Left hindlimb (tissue), 1 donor: ENCODE measurements at regions not wholly inside any gene's neighbourhood (a gene's known extent, or its start where the extent isn't known, plus 50 kb on each side); places are given as distances from the start of the nearest gene placed in this dataset.
"Not testable (repeated sequence)": the region's sequence is repeated elsewhere in the genome, so short reads cannot be mapped to it uniquely, and the experiment has no call there.

Experiments used
- DNase-seq: peaks from one replicate; pipeline ENCODE4 v3.0.0-alpha.2; 2018

DNA sequence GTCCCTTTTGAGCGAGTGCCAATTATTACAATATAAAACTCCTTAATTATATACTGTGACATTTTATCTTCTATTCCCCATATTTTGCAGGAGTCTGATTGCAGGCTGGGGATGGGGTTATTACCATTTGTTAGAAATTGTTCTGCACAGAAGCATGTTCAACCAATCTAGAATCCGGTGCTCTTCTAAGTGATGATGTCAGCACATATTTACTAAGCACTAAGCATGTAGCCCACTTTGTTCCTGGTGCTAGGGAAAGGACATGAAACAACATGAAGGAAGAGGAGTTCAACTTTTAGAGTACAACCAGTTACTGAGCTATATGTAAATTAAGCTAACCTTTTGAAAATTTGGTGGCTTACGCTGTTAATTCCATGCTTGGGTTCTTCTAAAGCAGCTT, 52.8 kb upstream of the IL1RAPL2 start:
- no peak for DNase-seq

DNA sequence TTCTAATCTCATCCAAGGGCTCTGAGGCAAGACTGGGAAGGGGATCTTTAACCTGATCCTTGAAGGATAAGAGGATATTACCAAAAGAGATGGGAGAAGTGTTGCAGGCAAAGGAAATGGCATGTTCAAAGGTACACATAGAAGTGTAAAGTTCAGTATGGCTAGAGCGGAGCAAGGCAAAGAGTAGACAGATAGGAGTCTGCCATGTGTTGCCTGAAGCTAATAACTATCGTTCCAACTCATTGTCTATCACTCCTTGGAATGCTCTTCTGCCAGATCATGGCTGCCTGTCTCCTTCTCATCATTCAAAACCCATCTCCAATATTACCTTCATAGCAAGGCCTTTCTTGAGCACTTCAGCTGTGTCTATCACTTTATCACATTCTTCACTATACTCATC, 55.2 kb upstream of the IL1RAPL2 start:
- DNase-seq: no peak

DNA sequence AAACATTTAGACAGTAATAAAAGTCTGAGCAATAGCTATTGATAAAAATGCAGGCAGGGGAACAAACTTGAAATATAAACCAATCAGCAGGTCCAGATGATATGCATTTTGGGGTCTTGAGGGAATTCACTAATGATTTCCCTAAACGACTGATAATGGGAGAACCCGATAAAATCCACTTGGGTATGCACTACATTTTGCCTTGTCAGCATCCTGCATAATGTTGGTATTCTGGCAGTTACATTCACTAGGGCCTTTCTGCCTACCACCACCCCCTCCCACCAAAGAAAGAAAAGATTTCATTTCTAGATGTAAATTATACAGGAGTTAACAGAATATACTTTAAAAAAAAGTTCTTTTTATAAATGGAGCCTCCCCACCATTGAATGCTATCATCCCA, 63.5 kb upstream of the IL1RAPL2 start:
- DNase-seq: no peak

DNA sequence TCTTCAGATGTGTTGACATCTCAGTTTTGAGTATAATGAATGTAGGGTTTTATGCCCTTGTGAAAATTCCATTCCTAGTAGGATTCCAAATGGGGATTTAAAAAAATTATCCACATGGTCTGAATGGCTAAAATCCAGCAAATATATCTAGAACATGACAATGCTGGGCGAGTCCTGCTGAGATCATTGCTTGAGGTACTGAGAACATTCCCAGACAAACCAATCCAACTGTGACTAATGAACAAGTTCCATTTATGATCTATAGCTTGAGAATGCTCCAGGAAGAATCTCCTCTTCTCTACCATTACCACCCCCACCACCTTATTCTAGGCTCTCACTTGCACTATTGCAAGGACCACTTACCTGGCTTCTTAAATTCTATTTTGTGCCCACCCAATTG, 77.2 kb upstream of the IL1RAPL2 start:
- no peak for DNase-seq

DNA sequence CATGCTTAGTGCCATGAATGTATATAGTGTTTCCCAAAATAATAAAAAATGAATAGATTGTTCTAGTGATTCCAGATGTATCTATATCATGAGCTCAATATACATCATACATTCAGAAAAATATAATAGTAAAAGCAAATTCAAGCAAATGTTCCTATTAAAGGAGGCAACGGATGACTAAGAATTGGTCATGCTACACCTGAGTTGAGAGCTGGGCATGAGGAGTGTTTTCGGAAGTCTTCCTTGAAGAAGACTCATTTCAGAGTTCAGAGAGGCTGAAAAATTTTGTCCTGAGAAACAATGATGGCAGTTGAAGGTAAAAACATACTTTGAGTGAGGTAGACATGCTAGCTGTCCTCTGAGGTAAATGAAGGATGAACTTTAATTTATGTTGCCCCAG, 79.3 kb upstream of the IL1RAPL2 start:
- no peak for DNase-seq

DNA sequence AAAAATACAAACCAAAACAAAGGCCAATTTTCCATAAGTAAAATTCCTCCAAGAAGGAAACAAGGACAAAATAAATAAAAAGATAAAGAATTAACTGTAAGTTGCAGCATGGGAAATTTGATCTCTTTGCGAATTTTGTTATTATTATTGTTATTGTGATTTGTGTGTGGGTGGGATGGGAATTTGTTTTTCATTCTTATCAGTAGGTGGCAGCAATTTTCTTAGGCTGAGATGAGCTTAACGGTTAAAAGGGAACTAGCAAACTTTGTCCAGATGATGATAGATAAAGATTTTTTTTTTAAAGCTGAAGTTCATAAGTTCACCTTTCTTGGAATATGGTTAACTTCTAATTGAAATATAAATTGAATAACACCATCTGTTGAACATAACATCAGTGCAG, 83.2 kb upstream of the IL1RAPL2 start:
- DNase-seq: no peak

DNA sequence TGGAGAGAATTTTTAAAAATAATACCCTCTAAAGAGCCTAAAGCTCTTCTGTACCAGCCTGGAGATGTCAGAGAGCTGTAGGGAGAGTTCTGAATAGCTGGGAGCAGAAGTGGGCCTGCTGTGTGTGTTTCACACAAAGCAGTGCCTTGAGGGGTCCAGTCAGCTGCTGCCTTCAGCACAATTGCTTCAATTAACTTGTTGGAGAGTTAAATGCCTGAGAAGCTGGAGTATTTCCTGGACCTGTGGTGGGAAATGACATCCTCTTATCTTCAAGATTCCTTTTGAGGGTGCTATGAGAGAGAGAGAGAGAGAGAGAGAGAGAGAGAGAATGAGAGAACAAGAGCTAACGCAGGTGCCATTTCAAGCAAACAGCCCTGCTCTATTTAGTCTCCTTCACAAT, 96.2 kb upstream of the IL1RAPL2 start:
- no peak for DNase-seq

DNA sequence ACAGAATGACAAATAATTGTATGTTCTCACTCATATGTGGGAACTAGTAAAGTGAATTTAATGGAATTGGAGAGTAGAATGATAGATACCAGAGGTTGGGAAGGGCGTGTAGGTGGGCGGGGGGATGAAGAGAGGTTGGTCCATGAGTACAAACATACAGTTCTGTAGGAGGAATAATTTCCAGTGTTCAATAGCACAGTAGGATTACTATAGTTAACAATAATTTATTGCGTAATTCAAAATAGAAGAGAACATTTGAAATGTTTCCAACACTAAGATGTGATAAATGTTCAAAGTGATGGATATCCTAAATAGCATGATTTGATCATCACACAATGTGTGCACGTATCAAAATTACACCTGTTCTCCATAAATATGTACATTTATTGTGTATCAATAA, 106.2 kb upstream of the IL1RAPL2 start:
- DNase-seq: no peak

DNA sequence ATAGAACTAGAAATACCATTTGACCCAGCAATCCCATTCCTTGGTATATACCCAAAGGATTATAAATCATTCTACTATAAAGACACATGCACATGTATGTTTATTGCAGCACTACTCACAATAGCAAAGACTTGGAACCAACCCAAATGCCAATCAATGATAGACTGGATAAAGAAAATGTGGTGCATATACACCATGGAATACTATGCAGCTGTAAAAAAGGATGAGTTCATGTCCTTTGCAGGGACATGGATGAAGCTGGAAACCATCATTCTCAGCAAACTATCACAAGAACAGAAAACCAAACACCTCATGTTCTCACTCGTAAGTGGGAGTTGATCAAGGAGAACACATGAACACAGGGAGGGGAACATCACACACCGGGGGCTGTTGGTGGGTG, 108.9 kb upstream of the IL1RAPL2 start:
- DNase-seq: not testable (repeated sequence)

DNA sequence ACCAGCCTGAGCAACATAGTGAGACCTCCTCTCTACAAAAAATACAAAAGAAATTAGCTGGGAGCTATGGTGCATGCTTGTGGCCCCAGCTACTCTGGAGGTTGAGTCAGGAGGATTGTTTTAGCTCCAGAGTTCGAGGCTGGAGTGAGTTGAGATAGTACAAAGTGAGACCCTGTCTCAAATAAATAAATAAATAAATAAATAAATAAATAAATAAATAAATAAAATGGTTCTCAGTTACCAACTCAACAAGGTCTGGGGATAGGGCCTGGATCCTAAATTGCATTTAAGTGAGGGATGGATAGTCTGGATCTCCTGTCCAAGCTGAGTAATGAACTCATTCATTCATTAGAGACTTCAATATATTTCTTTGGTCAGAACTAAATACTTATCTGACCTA, 115.7 kb upstream of the IL1RAPL2 start:
- no peak for DNase-seq

DNA sequence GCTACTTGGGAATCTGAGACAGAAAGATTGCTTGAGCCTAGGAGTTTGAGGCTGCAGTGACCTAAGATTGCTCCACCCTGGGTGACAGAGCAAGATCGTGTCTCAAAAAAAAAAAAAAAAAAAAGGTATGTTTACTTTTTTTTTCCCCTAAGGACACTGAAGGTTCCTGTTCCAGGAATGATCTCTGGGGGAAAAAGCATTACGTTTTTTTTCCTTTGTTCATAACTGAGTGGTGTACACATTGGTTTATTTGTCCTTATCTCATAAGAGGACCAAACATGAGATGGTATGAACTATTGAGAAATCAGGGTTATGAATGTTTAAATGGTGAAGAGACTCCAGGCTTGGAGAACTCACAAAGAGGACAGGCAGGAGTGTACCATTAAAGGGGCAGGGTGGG, 120.4 kb upstream of the IL1RAPL2 start:
- DNase-seq: no peak

DNA sequence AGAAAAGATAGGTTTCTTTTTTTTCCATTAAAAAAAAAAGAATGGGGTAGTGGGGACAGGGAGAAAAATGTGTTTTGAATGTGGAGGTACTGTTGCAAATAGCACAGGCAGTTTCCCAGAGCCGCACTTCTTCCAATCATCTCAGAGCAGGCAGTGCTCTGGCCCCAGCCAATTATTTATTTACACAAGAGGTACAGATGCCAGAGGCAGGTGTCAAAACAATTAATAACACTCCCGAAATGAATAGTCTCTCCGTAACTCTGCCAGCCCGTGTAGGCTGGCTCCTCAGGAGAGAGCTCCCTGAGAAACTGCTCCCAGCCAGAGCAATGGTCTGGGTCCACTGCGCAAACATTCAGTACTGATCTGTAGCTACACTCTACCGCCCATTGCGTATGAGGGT, 130.8 kb upstream of the IL1RAPL2 start:
- no peak for DNase-seq

DNA sequence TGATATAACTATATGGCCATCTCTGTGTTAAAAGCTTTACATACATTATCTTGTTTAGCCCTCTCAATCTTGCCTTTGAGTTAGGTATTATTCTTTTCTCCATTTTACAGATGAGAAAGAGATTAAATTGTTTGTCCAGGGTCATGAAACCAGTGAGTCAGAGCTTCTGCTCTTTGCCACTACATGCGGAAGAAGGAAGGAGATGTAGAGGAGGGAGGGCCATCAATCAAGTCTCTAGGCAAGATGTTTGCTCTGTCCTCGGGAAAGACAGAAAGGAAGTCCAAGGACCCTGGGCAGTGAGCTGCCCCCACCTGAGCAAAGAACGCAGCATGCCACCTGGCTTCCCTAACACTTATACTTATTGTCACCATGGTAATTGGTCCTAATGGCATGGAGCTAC, 133.7 kb upstream of the IL1RAPL2 start:
- no peak for DNase-seq

DNA sequence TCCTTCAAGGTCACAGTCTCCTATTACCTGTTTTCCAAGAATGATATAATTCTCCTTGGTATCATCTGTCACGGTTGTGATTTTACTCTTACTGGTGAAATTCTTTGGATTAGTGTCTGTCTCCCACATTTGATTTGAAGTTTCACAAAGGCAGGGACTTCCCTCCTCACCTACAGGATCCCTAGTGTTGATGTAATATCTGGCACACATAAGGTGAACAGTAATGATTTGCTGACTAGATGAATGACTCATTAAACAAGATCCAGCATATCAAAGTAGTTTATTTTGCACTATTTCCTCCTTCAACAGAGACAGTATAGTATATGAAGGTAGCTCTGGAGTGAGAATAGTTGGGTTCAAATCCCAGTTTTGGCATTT, 135.3 kb upstream of the IL1RAPL2 start:
- no peak for DNase-seq

DNA sequence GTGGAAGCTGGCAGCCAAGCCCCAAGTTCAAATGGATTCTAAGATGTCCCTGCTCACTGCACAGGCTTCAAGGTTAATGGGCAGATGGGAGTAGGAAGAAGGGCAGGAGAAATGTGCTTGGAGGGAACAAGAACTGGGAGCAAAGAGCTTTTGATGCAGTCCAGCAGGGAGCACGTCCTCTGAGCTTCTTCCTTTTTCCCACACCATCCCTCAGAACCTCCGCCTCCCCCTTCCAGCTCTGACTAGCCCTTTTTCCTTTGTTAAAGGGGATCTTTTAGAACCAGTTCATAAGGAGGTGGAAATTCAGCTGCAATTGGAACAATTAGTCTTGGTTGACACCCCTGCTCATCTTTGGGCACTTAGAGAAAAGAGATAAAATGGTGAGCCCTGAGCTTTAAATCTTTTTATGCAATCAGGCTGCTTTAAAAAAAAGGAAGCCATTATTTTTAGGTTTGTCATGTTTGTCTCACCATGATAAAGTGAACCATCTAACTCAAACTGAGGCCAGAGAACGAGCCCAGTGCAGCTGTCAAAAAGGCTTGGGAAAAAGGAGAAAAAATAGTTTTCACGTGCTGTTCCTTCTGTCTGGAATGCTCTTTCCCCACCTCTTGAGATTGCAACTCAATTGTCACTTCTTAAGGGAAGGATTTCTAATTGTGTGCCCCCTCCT, 135.8 kb upstream of the IL1RAPL2 start:
- DNase-seq: no peak

DNA sequence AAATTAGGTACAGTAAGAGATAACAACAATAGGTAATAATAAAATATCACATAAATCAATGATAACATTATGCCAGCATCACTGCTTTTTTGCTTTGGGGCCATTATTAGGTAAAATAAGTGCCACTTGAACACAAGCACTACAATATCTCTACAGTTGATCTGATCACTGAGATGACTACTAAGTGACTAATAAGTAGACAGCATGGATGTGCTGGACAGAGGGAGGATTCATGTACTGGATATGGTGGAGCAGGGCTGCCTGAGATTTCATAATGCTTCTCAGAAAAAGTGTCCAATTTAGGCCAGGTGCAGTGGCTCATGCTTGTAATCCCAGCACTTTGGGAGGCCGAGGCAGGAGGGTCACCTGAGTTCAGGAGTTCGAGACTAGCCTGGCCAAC, 137.8 kb upstream of the IL1RAPL2 start:
- no peak for DNase-seq

DNA sequence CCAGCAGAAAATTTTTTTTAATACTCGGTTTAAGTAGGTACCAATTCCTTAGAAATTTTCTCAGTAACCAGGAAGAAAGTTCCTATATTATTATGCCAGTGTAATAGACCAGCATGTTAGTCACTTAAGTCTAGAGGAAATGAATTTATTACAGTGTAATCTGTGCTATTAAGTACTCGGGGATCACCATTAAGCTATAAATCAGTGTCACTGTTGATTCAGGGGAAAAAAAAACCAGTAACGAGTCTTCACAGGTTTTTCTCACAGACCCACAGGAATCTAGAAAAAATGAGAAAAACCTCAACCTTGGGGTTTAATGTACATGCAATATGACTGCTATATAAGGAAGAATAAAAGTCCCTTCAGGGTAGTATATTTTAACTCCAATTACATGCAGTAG, 138.3 kb upstream of the IL1RAPL2 start:
- DNase-seq: no peak

DNA sequence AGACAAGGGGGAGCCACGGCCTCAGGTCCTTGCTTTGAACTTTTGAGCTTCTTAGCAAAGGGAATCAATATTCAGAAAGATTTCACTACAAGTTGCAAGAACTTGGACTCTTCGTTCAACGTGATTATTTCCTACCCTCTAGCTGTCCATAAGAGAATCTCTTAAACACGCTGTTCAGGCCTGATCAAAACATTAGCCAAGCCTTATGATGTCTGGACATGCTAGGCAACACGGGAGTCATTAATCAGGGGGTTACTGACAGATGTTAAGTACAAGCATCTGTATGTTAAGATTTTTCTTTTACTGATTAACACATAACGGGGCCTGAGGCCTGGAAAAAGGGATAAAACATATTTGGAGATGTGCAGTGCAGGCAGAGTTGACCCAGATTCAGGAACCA, 138.9 kb upstream of the IL1RAPL2 start:
- DNase-seq: no peak

DNA sequence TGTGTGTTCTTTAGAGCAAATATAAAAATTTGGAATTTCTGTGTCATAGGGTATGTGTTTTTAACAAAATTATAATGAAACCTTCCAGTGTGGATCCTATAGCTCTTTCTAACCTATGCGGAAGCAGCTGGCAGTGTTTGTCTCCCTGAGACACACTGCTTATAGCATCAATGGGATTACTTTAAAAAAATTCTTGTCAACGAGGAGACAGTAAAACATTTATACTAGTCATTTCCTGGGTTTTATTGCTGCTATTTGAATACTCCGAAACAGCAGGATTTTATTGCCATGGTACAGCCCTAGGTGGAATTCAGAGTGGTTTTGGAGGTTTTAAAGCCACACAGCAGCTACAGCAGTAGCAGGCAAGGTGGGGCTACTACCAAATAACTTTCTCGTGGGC, 145.1 kb upstream of the IL1RAPL2 start:
- no peak for DNase-seq

DNA sequence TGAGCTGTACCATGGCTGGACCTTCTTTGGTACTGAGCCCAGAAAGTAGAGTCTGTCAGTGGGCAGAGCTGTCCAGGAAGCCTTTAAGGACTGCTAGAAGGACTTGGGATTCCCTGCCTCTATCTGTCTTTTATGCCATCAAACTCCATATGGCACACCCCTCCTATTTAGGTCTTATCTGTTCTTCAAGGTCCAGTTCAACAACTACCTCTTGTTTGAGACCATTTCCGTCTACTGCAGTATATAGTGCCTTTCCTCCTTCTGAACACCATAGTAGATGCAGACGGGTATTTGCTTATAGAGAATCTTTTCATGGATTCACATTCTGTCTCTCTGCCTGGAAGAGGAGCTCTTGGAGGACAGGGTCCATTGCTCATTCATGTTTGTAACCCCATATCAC, 146.1 kb upstream of the IL1RAPL2 start:
- DNase-seq: no peak

DNA sequence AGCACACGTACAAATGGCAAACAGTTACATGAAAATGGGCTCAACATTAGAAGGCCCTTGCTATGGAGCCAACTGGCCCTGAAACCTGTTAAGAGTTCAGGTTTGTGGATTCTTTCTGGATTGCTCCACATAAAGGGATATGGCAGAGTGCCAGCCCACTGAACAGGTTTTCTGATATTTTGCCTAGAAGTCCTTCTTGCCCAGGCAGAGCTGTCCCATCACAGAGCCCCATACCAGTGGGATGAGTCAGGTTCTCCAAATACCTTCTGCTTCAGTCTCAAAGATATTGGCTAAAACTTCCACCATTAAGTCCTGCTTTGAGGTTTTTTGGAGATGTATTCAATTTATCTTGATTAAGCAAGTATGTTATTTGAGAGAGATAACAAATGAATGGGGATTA, 146.8 kb upstream of the IL1RAPL2 start:
- DNase-seq: no peak

DNA sequence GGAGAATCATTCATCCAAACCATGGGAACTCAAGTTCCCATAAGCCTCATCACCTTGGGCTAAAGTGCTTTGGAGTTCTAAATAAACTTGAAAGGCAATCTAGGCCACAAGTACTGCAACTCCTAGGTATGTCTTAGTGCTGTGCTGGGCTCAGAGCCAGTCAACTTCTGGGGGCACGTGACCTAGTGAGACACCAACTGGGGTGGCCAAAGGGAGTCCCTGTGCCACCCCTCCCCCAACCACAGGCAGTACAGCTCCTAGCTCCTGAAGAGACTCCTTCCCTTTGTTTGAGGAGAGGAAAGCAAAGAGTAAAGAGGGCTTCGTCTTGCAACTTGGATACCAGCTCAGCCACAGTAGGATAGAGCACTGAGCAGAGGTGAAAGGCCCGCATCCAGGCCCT, 154.2 kb upstream of the IL1RAPL2 start:
- no peak for DNase-seq

DNA sequence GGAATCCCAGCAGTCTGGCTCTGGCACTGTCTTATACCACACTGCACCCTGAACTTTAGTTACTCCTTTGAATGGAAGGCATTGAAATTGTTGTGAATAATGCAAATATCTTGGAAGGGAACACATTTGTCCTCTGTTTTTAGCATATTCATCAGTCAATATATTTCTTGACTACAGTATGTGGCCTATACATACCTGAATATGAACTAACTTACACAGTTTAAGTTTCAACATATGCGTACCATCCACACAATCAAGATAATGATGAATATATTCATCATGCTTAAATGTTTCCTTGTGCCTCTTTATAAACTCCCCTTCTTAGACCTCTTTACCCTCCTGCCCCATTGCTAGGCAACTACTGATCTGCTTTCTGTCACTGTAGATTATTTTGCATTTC, 145.7 kb upstream of the ESX1 start:
- no peak for DNase-seq

DNA sequence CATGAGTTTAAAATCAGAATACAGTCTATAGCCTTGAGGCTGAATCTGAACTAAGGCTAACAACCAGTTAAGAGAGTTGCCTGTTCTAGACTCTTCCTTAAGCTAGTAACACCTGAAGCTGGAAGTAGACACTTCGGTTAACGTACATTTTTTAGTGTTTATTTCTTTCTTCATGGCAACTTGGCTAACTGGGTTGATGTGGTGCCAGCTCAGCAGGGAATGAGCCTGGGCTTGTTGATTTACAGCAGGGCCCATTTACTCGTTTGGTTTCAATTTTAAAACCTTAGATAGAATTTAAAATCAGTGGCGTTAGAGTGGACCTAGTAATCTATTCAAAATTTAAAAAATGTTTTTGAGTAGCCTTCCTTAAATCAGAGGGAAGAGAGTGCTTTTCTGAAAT, 137.6 kb upstream of the ESX1 start:
- no peak for DNase-seq

DNA sequence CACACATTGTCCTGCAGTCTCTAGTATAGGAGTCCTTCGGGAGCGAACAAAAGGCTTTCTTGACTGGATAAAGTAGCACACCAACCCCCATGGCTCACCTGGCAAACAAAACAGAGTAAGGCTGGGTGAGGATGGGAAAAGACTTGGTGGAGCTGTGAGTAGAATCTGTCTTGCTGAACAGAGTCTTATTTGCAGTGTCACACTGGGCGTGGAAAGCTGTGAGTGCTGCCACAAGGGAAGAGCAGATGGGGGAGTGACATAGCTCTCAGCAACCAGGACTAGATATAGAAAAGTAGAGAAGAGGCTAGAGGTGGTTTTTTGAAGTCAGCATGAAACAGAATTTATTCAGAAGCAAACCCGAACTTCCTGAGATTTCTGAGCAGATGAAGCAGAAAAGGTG, 137.2 kb upstream of the ESX1 start:
- no peak for DNase-seq

DNA sequence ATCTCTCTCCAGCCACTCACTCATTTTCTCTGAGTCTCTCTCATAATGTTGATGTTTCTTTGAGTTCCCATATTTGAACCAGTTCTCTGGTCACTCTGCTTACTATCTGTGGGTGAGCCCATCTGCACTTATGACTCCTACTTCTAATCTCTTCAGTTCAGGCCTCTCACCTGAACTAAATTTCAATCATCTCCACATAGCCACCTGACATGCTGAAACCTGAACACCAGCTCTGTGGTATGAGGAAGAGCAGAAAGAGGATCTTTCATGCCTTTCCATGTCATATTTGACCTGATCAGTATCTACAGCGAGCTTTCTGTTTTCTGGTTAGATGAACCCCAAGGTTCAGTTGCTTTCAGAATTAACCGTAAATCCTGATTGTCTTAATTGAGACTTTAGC, 122.2 kb upstream of the ESX1 start:
- no peak for DNase-seq
